ENCODE measurements at regions not wholly inside any gene's neighbourhood (a gene's known extent, or its start where the extent isn't known, plus 50 kb on each side); places are given as distances from the start of the nearest gene placed in this dataset.
"Not testable (repeated sequence)": the region's sequence is repeated elsewhere in the genome, so short reads cannot be mapped to it uniquely, and the experiment has no call there.

DNA sequence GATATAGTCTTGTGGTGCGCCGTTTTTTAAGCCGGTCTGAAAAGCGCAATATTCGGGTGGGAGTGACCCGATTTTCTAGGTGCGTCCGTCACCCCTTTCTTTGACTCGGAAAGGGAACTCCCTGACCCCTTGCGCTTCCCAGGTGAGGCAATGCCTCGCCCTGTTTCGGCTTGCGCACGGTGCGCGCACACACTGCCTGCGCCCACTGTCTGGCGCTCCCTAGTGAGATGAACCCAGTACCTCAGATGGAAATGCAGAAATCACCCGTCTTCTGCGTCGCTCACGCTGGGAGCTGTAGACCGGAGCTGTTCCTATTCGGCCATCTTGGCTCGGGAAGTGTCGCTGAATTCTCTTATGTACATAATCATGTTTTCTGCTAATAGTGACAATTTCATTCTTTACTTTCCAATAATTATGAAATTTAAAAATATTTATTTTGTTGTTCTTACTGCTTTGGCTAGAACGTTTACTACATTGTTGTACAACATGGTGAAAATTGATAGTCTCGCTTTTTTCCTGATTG lies 61.2 kb upstream of the MINDY3 start:
- DNase-seq = not testable (repeated sequence)

- no peak for DNase-seq
Observed at GRCh38 chr10:15931376-15931775, 71.1 kb upstream of the MINDY3 start.

DNA sequence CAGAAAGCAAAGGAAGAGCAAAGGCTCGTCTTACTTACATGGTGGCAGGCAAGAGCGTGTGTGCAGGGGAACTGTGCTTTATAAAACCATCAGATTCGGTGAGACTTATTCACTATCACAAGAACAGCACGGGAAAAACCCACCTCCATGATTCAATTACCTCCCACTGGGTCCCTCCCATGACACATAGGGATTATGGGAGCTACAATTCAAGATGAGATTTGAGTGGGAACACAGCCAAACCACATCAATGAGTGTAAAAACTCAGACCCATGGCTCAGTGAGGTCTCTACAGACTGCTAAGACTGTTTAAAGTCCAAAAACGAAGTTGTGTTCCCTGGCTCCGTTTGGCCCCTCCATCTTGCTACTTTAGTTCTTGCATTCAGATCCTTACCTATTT lies 79.2 kb upstream of the MINDY3 start:
- DNase-seq = not testable (repeated sequence)

- no peak for DNase-seq
Observed at GRCh38 chr10:15943426-15943825, 83.1 kb upstream of the MINDY3 start.

- DNase-seq = no peak
Observed at GRCh38 chr10:15954188-15954587, 93.9 kb upstream of the MINDY3 start.

DNA sequence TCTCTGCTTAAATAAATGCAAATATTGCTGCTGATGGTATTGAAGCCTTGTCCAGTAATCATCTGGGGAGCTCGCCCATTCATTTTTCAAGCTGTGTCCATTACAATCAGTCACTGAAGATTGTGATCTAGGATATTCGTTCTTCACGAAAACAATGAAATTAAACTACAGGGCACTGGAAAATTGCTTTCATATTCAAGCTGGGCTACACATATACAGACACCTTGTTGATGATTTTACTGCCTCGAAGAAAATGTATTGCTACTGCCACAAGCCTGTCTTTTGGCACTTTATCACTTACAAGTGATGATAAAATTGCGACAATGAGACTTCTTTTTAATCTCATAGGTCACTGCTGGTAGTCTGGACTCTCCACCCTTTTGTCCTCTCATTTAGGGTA lies 100.0 kb upstream of the MINDY3 start:
- DNase-seq = no peak

- DNase-seq = not testable (repeated sequence)
Observed at GRCh38 chr10:15972736-15973135, 112.4 kb upstream of the MINDY3 start.

DNA sequence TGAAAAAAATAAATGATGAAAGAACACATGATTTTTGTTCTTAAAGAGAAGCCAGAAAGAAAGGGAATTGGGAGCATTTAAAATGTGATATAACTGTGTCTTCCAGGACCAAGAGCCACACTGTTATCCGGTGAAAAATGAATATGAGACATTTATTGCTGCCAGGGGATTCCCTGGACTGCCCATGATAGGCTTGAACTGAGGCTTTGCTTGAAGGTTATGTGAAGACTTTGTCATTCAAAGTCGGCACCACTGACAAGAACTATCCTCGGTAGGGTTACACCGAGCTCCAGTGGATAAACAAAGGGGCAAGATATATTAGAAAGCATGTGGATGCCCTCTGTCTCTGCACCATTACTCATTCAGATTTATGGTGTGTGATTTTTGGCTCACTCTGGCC lies 125.4 kb upstream of the MINDY3 start:
- DNase-seq = no peak

- no peak for DNase-seq
Observed at GRCh38 chr10:15990535-15991129, 130.3 kb upstream of the MINDY3 start.

GRCh38 chr10:15997313-15997712 lies 137.0 kb upstream of the MINDY3 start:
- DNase-seq = no peak

GRCh38 chr10:16001581-16001980 lies 141.3 kb upstream of the MINDY3 start:
- DNase-seq = no peak

GRCh38 chr10:16009785-16010184 lies 149.5 kb upstream of the MINDY3 start:
- DNase-seq = no peak

GRCh38 chr10:16011548-16011947 lies 151.2 kb upstream of the MINDY3 start:
- DNase-seq = no peak

DNA sequence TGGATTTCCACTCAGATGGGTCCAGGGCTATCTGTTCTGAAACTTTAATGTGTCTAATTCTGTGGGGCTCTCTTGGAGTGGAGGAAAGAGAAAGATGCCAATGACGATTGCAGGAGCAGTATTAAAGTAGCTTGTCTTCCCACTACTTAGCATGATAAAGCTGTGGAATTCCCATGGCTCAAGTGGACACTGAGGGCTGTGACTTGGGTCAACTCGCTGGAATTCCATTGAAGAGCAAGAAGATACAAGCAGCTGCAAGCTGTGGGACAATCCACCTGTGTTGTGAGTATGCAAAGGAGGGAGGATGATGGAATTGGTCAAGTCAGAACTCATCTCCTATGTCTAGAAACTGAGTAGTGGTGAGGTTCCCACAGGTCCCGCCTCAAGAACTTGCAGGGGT lies 154.2 kb upstream of the MINDY3 start:
- no peak for DNase-seq

GRCh38 chr10:16016688-16017087 lies 156.4 kb upstream of the MINDY3 start:
- no peak for DNase-seq

DNA sequence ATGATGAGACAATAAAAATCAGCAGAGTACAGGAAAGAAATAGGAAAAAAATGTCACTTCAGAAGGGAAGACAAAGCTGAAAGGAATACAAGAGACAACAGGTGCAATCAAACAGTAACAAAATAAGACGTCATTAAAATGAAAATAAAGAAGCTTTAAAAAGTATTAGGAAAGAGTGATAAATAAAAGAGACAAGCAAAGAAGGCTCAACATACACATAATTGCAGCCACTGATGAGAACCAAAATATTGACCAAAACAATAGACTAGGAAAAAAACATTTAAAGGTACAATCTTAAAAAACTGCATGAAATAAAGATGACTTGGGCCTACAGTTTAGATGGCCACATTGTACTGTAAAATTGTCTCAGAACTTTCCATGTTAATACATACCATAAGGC lies 160.5 kb upstream of the MINDY3 start:
- no peak for DNase-seq

- DNase-seq = not testable (repeated sequence)
Observed at GRCh38 chr10:16026832-16027231, 166.5 kb upstream of the MINDY3 start.

DNA sequence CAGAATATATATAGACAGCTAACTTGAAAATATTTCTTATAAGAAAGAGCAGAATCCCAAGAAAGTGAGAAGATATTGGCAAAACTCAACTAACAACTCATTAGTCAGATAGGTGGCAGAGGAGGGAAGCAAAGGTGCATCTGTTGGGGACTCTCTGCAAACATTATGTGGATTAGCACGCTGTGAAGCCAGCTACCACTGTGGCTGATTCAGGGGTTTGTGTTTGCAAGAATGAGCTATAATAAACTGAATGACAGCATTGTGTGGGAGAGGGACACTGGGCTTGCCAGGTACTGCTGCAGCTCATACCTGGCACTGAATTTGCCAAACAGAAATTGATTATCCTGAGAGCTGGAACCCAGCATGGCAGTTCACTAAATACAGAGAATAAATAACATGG lies 170.3 kb upstream of the MINDY3 start:
- DNase-seq = no peak

DNA sequence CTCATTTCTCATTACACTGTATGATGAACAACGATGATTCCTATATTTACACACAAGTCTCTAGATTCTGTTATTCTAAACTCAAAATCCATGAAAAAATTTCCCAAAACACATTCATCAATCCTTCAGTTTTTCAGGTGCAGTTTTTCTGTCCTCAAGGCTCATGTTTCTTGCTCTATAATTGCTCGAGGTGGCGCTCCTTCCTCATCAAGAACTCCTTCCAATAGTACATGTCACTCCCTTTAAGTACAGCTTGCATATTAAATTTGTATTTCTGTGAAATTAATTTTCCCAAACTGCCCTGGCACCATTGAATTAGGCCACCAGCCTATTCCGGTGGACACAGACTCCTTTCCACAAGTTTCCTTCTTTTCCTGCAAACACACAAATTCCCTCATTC lies 188.7 kb upstream of the MINDY3 start:
- no peak for DNase-seq

DNA sequence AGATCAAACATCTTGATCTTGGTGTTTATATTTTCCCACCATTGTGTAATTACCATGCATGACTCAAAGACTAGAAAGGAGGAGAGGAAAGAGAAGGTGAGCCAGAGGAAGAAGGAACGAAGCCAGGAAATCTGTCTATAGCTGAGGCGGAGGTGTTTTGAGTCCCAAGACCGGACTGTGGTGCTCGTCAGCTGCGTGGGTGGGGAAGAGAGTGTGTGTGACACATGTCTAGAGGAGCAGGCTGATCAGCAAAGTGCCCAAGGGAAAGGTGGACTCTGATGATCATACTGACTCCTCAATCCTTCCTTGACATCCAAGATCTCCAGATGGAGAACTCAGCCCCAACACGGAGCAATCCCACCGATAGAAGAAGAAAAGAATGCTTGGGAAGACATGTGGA lies 189.5 kb upstream of the MINDY3 start:
- DNase-seq = no peak

GRCh38 chr10:16063350-16063749 lies 203.0 kb upstream of the MINDY3 start:
- DNase-seq = no peak

DNA sequence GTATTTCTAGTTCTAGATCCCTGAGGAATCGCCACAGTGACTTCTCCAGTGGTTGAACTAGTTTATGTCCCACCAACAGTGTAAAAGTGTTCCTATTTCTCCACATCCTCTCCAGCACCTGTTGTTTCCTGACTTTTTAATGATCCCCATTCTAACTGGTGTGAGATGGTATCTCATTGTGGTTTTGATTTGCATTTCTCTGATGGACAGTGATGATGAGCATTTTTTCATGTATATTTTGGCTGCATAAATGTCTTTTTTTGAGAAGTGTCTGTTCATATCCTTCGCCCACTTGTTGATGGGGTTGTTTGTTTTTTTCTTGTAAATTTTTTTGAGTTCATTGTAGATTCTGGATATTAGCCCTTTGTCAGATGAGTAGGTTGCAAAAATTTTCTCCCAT lies 223.2 kb upstream of the MINDY3 start:
- not testable (repeated sequence) for DNase-seq

GRCh38 chr10:16105082-16105481 lies 244.8 kb upstream of the MINDY3 start:
- DNase-seq = no peak

DNA sequence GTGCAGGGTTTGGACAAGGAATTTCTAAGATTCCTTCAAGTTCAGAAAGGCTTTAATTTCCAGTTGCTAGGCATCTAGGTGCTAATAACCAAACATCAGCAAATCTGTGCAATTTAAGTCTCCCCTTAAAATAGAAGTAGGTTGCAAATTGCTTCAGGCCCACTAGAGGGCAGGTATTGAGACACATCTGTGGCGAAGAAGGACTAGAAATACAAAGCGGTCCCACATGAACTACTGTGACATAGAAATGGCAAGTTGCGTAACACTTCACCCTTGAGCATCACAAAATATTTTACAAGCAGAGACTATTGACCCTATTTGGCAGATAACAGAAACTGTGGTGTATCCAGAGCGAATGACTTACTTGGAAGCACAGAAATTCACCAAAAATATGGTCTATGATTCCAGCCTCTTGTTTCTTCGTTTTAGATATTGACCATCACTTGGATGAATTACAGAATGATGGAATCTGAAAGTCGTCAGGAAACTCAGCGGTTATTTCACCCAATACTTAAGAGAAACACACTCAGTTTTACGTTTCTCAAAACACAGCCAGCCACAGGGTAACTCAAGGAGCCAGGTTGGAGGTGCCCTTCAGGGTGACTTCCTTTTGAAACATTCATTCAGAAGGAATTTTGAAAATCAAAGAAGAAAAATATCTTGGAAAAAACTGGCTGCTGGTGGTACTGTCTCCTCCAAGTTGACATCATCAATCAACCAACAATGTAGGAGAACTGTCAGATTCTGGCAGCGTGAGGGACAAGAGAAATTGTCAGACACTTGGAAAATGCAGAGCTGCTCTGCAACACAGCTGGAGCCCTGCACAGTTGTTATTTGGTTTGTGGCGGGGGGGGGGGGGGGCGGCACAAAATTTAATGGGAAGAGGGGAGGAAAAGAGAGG lies 256.3 kb upstream of the MINDY3 start:
- DNase-seq = no peak
